GM12864 (cell line): ENCODE measurements at regions not wholly inside any gene's neighbourhood (a gene's known extent, or its start where the extent isn't known, plus 50 kb on each side); places are given as distances from the start of the nearest gene placed in this dataset.

Experiments used
- DNase-seq: peaks from one replicate; pipeline ENCODE4 v3.0.0-alpha.2; 2011; ENCODE audit warnings: low read depth
- H3K4me3 ChIP-seq: 2 replicates; pipeline ENCODE4 v1.5.1; 2011; ENCODE audit warnings: mild to moderate bottlenecking, low read depth, low read length, control low read depth
- CTCF ChIP-seq: IDR thresholded peaks from 2 replicates; pipeline ENCODE4 v1.5.1; 2011; ENCODE audit warnings: low read depth, mild to moderate bottlenecking, moderate library complexity, low read length, control low read depth, inconsistent platforms; ENCODE audit errors: missing control alignments

GRCh38 chr7:18216270-18216669 lies 188.6 kb upstream of the PRPS1L1 start:
- no peak overlapping the region for H3K4me3 ChIP-seq
- no peak for DNase-seq
- no peak for TF ChIP-seq CTCF

GRCh38 chr7:18221377-18222293 lies 194.0 kb upstream of the PRPS1L1 start:
- H3K4me3 ChIP-seq: no peak overlapping the region
- TF ChIP-seq CTCF: no peak
- no peak for DNase-seq

GRCh38 chr7:18222636-18223035 lies 195.0 kb upstream of the PRPS1L1 start:
- no peak for DNase-seq
- no peak overlapping the region for H3K4me3 ChIP-seq
- TF ChIP-seq CTCF: no peak

- no peak for TF ChIP-seq CTCF
- no peak overlapping the region for H3K4me3 ChIP-seq
- DNase-seq: no peak
These were observed 196.5 kb upstream of the PRPS1L1 start for GRCh38 chr7:18224138-18224537.

- no peak for DNase-seq
- H3K4me3 ChIP-seq: no peak overlapping the region
- TF ChIP-seq CTCF: no peak
These were observed 197.4 kb upstream of the PRPS1L1 start for GRCh38 chr7:18225067-18225466.

GRCh38 chr7:18226598-18226997 lies 199.0 kb upstream of the PRPS1L1 start:
- H3K4me3 ChIP-seq: no peak overlapping the region
- TF ChIP-seq CTCF: no peak
- DNase-seq: no peak

- no peak for DNase-seq
These were observed 201.0 kb upstream of the PRPS1L1 start for GRCh38 chr7:18228686-18229085.

More at GRCh38 chr7:18228686-18229085, 201.0 kb upstream of the PRPS1L1 start:
- no peak for TF ChIP-seq CTCF
- no peak overlapping the region for H3K4me3 ChIP-seq
